ENCODE measurements at regions not wholly inside any gene's neighbourhood (a gene's known extent, or its start where the extent isn't known, plus 50 kb on each side); places are given as distances from the start of the nearest gene placed in this dataset.

DNA sequence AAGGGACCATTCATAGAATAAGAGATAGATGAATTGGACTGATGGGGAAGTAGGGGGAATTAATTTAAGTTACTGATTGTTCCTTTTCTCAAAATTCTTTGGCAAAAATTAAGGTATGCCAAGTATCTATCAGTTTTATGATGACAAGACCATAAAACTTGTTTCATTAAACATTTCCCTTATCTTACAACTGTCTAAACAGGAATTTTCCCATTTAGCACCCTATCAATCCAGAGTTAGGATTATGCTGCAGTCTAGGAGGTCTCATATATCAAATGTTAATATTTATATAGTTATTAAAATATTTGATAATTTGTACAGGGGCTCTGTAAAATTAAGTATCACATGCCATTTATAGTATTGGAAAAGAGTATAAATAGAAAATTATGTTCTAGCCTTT lies 51.5 kb upstream of the ARID1B start:
- Histone ChIP-seq H3K27ac (no peak overlapping the region), H3K36me3 (no peaks in the 10 kb centered on the region), H3K4me3 (no peak overlapping the region), H3K27me3 (no peaks in the 10 kb centered on the region), H3K9me3 (no peaks in the 10 kb centered on the region), H3K4me1 (peaks cover 3 to 17% (median 15%) of the 10 kb centered on the region in 4 donors)
- TF ChIP-seq POLR2A (IDR thresholded peaks at IDR 0.05) (no peak), POLR2AphosphoS5 (IDR thresholded peaks at IDR 0.05) (no peak), EP300 (IDR thresholded peaks at IDR 0.05; ENCODE audit: low read depth) (no peak)
- TF ChIP-seq, protein P1, sequence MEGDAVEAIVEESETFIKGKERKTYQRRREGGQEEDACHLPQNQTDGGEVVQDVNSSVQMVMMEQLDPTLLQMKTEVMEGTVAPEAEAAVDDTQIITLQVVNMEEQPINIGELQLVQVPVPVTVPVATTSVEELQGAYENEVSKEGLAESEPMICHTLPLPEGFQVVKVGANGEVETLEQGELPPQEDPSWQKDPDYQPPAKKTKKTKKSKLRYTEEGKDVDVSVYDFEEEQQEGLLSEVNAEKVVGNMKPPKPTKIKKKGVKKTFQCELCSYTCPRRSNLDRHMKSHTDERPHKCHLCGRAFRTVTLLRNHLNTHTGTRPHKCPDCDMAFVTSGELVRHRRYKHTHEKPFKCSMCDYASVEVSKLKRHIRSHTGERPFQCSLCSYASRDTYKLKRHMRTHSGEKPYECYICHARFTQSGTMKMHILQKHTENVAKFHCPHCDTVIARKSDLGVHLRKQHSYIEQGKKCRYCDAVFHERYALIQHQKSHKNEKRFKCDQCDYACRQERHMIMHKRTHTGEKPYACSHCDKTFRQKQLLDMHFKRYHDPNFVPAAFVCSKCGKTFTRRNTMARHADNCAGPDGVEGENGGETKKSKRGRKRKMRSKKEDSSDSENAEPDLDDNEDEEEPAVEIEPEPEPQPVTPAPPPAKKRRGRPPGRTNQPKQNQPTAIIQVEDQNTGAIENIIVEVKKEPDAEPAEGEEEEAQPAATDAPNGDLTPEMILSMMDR (IDR thresholded peaks at IDR 0.05), result no peak
- intact Hi-C loops (cut with DNase I; ENCODE audit: low total_unique reads) (no loop called here), in situ Hi-C loops (cut with MboI; ENCODE audit: low pct_ligation_motif_present in 1 of 4, low pct_unique_long_range_greater_than_20kb in 1 of 4, low sequenced_read_pairs in 3 of 4) (no loop called here)
- DNase-seq, result no peak

- Histone ChIP-seq H3K27me3 (no peaks in the 10 kb centered on the region), H3K4me3 (no peak overlapping the region), H3K27ac (peak overlapping the region; percentile 85 to 96 (median 90)), H3K36me3 (no peaks in the 10 kb centered on the region), H3K9me3 (no peaks in the 10 kb centered on the region), H3K4me1 (peaks cover 9 to 31% (median 24%) of the 10 kb centered on the region in 4 donors)
- WGBS, 2 donors (ENCODE audit: low coverage in 1 of 2), result 29 to 41% methylated on average over 7 to 17 of the region's 17 CpGs
- intact Hi-C loops (cut with DNase I; ENCODE audit: low total_unique reads) (loop anchor here (2.0 kb wide), 1 partner anchor 34 kb away; no protein-coding TSS in a partner anchor), in situ Hi-C loops (cut with MboI; ENCODE audit: low pct_ligation_motif_present in 1 of 4, low pct_unique_long_range_greater_than_20kb in 1 of 4, low sequenced_read_pairs in 3 of 4) (no loop called here)
- TF ChIP-seq POLR2A (IDR thresholded peaks at IDR 0.05) (peak; percentile 26), POLR2AphosphoS5 (IDR thresholded peaks at IDR 0.05) (peak in 1 of 3 donors; percentile 13)
- TF ChIP-seq, protein P1 (IDR thresholded peaks at IDR 0.05), result no peak
- DNase-seq, result peak; percentile 52
Measured at GRCh38 chr6:156720691-156721685, 56.2 kb upstream of the ARID1B start.

DNA sequence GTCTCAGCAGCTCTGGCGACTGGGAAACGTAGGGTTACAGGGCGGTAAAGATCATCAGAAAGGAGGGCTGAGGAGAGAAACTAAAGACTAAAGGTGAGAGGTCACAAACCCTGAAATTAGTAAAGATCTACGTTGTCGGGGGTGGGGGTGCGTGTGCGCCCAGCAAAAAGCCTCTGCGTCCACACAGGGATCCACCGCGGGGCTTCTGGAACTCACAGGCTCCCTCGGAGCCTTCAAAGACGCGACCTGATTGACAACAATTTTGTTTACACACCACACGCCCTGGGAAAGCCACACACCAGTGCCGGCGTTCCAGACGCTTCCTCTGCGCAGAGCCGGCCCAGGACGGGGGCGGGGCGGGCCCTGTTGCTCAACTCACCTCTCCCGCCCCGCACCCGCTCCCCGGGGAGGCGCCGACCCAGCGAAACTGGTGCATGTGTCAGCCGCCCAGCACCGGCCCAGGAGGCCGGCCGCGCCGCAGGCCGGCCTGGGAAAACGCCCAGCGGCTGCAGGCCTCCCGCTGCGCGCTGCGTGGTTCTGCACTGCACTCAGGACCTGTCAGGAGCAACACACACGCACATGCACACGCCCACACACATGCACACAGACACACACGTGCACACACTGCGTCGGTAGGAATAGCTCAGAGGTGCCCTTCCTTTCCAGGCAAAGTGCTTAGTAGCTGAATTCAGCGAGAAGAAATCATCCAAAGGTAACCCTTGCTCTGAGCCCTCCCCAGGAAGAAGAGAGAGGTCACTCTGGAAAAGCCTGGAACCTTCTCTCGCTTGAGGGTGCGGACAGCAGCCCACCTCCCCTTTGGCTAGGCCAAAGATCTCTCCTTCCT lies 57.2 kb upstream of the ARID1B start:
- WGBS, 2 donors (ENCODE audit: low coverage in 1 of 2), result 14 to 27% methylated on average over 8 to 50 of the region's 50 CpGs
- in situ Hi-C loops (cut with MboI; ENCODE audit: low pct_ligation_motif_present in 1 of 4, low pct_unique_long_range_greater_than_20kb in 1 of 4, low sequenced_read_pairs in 3 of 4), result no loop called here
- TF ChIP-seq POLR2AphosphoS5 (IDR thresholded peaks at IDR 0.05) (peak; percentile 29 to 81 (median 69)), EP300 (IDR thresholded peaks at IDR 0.05; ENCODE audit: low read depth) (peak; percentile 43), POLR2A (IDR thresholded peaks at IDR 0.05) (peak; percentile 63)
- TF ChIP-seq, protein P1 (IDR thresholded peaks at IDR 0.05), result no peak
- Histone ChIP-seq H3K27ac (peak overlapping the region; percentile 85 to 96 (median 90)), H3K4me1 (peaks cover 9 to 31% (median 24%) of the 10 kb centered on the region in 4 donors), H3K4me3 (peak overlapping the region in 3 of 4 donors; percentile 17 to 57 (median 32)), H3K27me3 (no peaks in the 10 kb centered on the region), H3K9me3 (no peaks in the 10 kb centered on the region), H3K36me3 (no peaks in the 10 kb centered on the region)
- peak; percentile 98 for DNase-seq
- intact Hi-C loops (cut with DNase I; ENCODE audit: low total_unique reads), result loop anchor here (2.0 kb wide), 1 partner anchor 33 kb away; no protein-coding TSS in a partner anchor

- Histone ChIP-seq H3K4me3 (peak overlapping the region in 3 of 4 donors; percentile 17 to 57 (median 32)), H3K27ac (peak overlapping the region; percentile 85 to 96 (median 90)), H3K36me3 (no peaks in the 10 kb centered on the region), H3K4me1 (peaks cover 9 to 31% (median 24%) of the 10 kb centered on the region in 4 donors), H3K27me3 (no peaks in the 10 kb centered on the region), H3K9me3 (no peaks in the 10 kb centered on the region)
- 45 to 50% methylated on average over 7 to 13 of the region's 13 CpGs for WGBS, 2 donors (ENCODE audit: low coverage in 1 of 2)
- intact Hi-C loops (cut with DNase I; ENCODE audit: low total_unique reads), result no loop called here
- peak; percentile 46 for DNase-seq
- in situ Hi-C loops (cut with MboI; ENCODE audit: low pct_ligation_motif_present in 1 of 4, low pct_unique_long_range_greater_than_20kb in 1 of 4, low sequenced_read_pairs in 3 of 4), result no loop called here
- TF ChIP-seq POLR2AphosphoS5 (IDR thresholded peaks at IDR 0.05), result no peak
- no peak for TF ChIP-seq POLR2A (IDR thresholded peaks at IDR 0.05)
- TF ChIP-seq EP300 (IDR thresholded peaks at IDR 0.05; ENCODE audit: low read depth), result no peak
- TF ChIP-seq, protein P1 (IDR thresholded peaks at IDR 0.05), result peak in 1 of 5 experiments; percentile 21
Measured at GRCh38 chr6:156719395-156719719, 57.8 kb upstream of the ARID1B start.
